ENCODE measurements at regions not wholly inside any gene's neighbourhood (a gene's known extent, or its start where the extent isn't known, plus 50 kb on each side); places are given as distances from the start of the nearest gene placed in this dataset.

DNA sequence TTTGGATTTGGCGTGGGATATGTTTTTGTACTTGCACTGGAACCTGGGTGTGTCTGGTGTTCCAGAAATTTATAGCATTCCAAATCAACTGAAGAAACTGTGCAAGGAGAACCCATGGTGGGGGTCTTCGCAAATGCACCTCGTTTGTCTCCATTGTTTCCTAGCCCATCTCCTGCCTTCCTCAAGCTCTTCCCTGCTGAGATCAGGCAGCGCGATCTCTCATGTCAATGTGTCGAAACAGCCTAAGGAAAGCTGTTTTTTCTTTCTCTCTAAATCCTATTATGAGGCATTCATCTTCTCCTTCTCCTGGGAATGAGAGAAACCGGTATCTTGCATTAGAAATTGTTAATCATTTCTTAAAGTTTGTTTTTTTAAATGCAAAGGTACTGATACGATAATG lies 131.0 kb downstream of the KLF5 start:
- CTCF ChIA-PET, result no interaction called here
- no peak for DNase-seq
- no peaks in the 10 kb centered on the region for H3K27me3 ChIP-seq (ENCODE audit: control insufficient read depth in 1 of 2, insufficient read depth in 2 of 2, low read length in 2 of 2)
- no peaks in the 10 kb centered on the region for H3K4me1 ChIP-seq (ENCODE audit: insufficient read depth, low read length)
- no peaks in the 10 kb centered on the region for H3K36me3 ChIP-seq (ENCODE audit: insufficient read depth, low read length)
- H3K9me3 Mint-ChIP-seq, result no peaks in the 10 kb centered on the region
- H3K4me1 Mint-ChIP-seq (ENCODE audit: low read depth), result peaks cover 8% of the 10 kb centered on the region
- TF ChIP-seq, protein P1, sequence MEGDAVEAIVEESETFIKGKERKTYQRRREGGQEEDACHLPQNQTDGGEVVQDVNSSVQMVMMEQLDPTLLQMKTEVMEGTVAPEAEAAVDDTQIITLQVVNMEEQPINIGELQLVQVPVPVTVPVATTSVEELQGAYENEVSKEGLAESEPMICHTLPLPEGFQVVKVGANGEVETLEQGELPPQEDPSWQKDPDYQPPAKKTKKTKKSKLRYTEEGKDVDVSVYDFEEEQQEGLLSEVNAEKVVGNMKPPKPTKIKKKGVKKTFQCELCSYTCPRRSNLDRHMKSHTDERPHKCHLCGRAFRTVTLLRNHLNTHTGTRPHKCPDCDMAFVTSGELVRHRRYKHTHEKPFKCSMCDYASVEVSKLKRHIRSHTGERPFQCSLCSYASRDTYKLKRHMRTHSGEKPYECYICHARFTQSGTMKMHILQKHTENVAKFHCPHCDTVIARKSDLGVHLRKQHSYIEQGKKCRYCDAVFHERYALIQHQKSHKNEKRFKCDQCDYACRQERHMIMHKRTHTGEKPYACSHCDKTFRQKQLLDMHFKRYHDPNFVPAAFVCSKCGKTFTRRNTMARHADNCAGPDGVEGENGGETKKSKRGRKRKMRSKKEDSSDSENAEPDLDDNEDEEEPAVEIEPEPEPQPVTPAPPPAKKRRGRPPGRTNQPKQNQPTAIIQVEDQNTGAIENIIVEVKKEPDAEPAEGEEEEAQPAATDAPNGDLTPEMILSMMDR (IDR thresholded peaks at IDR 0.05), result no peak
- ATAC-seq (ENCODE audit: poor library complexity), result no peak
- no peaks in the 10 kb centered on the region for H3K9me3 ChIP-seq (ENCODE audit: control insufficient read depth in 1 of 2, insufficient read depth in 1 of 2, low read length in 2 of 2)
- H3K27me3 Mint-ChIP-seq, result no peaks in the 10 kb centered on the region
- H3K4me3 ChIP-seq (ENCODE audit: low read length), result no peak overlapping the region
- no peaks in the 10 kb centered on the region for H3K36me3 Mint-ChIP-seq (ENCODE audit: low read depth)
- POLR2A ChIA-PET, result no interaction called here
- no peak overlapping the region for H3K4me3 Mint-ChIP-seq
- no peak overlapping the region for H3K27ac ChIP-seq (ENCODE audit: low read depth in 1 of 2, low read length in 2 of 2)
- H3K27ac Mint-ChIP-seq, result no peak overlapping the region
- intact Hi-C loops (cut with DNase I, micrococcal nuclease), result no loop called here

DNA sequence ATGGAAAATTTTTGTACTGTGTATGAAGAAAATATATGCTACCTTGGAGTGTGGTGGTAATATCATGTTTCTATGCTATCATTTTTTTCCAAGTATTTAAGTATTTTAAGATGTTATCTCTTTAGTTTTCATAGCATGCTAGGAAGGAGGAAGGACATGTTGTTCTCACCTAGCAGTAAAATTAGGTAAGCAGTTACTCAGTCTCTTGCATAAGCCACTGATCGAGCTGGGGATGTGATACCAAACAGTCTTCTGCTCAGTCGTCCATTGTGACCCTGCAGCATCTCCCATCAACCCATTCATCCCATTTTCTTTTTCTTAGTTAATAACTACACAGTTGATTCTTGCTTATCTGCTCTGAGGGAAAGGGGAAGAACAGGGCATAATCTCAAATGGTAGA lies 130.6 kb downstream of the KLF5 start:
- Mint-ChIP-seq H3K27ac (no peak overlapping the region), H3K9me3 (no peaks in the 10 kb centered on the region), H3K36me3 (ENCODE audit: low read depth) (no peaks in the 10 kb centered on the region), H3K4me3 (no peak overlapping the region), H3K4me1 (ENCODE audit: low read depth) (peaks cover 8% of the 10 kb centered on the region), H3K27me3 (no peaks in the 10 kb centered on the region)
- Histone ChIP-seq H3K27ac (ENCODE audit: low read depth in 1 of 2, low read length in 2 of 2) (no peak overlapping the region), H3K27me3 (ENCODE audit: control insufficient read depth in 1 of 2, insufficient read depth in 2 of 2, low read length in 2 of 2) (no peaks in the 10 kb centered on the region), H3K36me3 (ENCODE audit: insufficient read depth, low read length) (no peaks in the 10 kb centered on the region), H3K4me1 (ENCODE audit: insufficient read depth, low read length) (no peaks in the 10 kb centered on the region), H3K4me3 (ENCODE audit: low read length) (no peak overlapping the region), H3K9me3 (ENCODE audit: control insufficient read depth in 1 of 2, insufficient read depth in 1 of 2, low read length in 2 of 2) (no peaks in the 10 kb centered on the region)
- DNase-seq, result no peak
- ChIA-PET POLR2A (no interaction called here), CTCF (no interaction called here)
- intact Hi-C loops (cut with DNase I, micrococcal nuclease), result no loop called here
- TF ChIP-seq, protein P1 (IDR thresholded peaks at IDR 0.05), result no peak
- no peak for ATAC-seq (ENCODE audit: poor library complexity)

DNA sequence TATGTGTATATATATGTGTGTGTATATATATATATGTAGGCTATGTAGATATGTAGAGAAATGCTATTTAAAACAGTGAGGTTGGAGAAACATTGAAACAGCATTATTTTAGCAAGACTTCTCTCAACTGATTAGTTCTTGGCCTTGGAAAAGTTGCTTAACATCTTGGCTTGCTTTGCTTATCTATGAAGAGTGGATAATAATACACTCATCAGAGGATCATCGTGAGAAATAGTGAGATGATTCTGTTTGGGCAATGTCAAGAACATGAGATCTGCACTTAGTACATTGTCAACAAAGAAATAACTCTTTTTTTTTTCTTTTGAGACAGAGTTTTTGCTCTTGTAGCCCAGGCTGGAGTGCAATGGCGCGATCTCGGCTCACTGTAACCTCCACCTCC lies 128.3 kb downstream of the KLF5 start:
- no peaks in the 10 kb centered on the region for H3K36me3 Mint-ChIP-seq (ENCODE audit: low read depth)
- TF ChIP-seq, protein P1 (IDR thresholded peaks at IDR 0.05), result no peak
- no peak overlapping the region for H3K27ac Mint-ChIP-seq
- H3K27ac ChIP-seq (ENCODE audit: low read depth in 1 of 2, low read length in 2 of 2), result no peak overlapping the region
- no peaks in the 10 kb centered on the region for H3K4me1 ChIP-seq (ENCODE audit: insufficient read depth, low read length)
- ATAC-seq (ENCODE audit: poor library complexity) (no peak), DNase-seq (no peak)
- intact Hi-C loops (cut with DNase I, micrococcal nuclease), result no loop called here
- CTCF ChIA-PET, result no interaction called here
- no peak overlapping the region for H3K4me3 ChIP-seq (ENCODE audit: low read length)
- H3K27me3 Mint-ChIP-seq, result no peaks in the 10 kb centered on the region
- no peaks in the 10 kb centered on the region for H3K36me3 ChIP-seq (ENCODE audit: insufficient read depth, low read length)
- no peaks in the 10 kb centered on the region for H3K27me3 ChIP-seq (ENCODE audit: control insufficient read depth in 1 of 2, insufficient read depth in 2 of 2, low read length in 2 of 2)
- H3K4me1 Mint-ChIP-seq (ENCODE audit: low read depth), result peaks cover 8% of the 10 kb centered on the region
- POLR2A ChIA-PET, result no interaction called here
- no peaks in the 10 kb centered on the region for H3K9me3 ChIP-seq (ENCODE audit: control insufficient read depth in 1 of 2, insufficient read depth in 1 of 2, low read length in 2 of 2)
- no peak overlapping the region for H3K4me3 Mint-ChIP-seq
- H3K9me3 Mint-ChIP-seq, result no peaks in the 10 kb centered on the region
